ENCODE measurements at regions not wholly inside any gene's neighbourhood (a gene's known extent, or its start where the extent isn't known, plus 50 kb on each side); places are given as distances from the start of the nearest gene placed in this dataset.

DNA sequence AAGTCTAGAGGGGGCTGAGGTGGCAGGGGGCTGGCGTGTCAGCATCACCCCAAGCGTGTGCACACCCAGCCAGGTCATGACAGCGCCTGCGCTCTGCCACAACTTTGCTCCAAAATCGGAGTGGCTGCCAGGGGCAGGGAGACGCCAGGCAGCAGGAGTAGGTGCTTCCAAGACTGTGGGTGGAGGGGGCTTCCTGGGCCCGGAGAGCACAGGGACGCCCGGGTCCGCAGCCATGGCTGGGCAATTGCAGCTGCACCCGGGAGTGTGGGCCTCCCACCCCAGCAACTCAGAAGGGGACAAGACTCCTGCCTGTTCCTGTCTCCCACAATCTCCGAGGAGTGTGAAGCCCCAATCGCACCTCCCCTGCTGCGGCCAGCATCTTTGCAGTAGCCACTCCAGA, 53.1 kb upstream of the CYYR1 start:
- TF ChIP-seq, protein P1, sequence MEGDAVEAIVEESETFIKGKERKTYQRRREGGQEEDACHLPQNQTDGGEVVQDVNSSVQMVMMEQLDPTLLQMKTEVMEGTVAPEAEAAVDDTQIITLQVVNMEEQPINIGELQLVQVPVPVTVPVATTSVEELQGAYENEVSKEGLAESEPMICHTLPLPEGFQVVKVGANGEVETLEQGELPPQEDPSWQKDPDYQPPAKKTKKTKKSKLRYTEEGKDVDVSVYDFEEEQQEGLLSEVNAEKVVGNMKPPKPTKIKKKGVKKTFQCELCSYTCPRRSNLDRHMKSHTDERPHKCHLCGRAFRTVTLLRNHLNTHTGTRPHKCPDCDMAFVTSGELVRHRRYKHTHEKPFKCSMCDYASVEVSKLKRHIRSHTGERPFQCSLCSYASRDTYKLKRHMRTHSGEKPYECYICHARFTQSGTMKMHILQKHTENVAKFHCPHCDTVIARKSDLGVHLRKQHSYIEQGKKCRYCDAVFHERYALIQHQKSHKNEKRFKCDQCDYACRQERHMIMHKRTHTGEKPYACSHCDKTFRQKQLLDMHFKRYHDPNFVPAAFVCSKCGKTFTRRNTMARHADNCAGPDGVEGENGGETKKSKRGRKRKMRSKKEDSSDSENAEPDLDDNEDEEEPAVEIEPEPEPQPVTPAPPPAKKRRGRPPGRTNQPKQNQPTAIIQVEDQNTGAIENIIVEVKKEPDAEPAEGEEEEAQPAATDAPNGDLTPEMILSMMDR (IDR thresholded peaks at IDR 0.05), result no peak
- no peak for TF ChIP-seq SIN3A (IDR thresholded peaks at IDR 0.05; ENCODE audit: borderline replicate concordance, insufficient read depth, low read depth, low read length)
